ENCODE measurements at regions not wholly inside any gene's neighbourhood (a gene's known extent, or its start where the extent isn't known, plus 50 kb on each side); places are given as distances from the start of the nearest gene placed in this dataset.
"Not testable (repeated sequence)": the region's sequence is repeated elsewhere in the genome, so short reads cannot be mapped to it uniquely, and the experiment has no call there.

DNA sequence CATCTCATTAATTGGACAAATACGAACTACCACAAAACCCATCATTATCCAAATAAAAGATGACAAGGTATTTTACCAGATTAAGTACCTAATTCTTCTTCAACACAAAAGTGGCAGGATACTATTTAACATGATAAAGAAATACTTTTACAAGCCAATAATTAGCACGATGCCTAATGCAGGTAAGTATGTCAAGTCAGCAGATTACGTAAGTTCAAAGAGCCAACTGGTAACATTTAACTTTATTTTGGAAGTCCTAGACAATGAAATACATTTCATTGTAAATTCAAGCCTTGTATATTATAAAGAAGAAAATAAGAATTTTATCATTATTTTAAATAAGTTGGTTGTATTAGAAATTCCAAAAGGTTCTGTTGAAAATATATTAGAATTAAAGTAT, 535.3 kb upstream of the SOX9 start:
- no peak for DNase-seq

DNA sequence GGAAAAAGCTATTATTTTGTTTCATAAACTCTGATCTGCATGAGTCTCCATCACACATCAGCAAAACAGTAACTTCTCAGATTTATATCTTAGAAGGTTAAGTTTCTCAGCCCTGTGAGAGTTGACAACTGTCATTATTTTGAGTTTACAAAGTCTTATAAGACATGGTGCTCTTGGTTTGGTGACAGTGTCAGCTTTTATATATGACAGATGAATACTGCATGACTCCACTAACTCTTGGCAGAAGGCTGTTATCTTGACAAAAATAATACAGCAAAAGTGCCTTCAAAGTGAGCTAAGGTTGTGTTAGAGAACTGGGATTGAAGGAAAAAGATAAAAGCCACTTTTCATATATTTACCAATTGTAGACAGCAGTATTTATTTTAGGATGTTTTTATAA, 528.4 kb upstream of the SOX9 start:
- DNase-seq: no peak

DNA sequence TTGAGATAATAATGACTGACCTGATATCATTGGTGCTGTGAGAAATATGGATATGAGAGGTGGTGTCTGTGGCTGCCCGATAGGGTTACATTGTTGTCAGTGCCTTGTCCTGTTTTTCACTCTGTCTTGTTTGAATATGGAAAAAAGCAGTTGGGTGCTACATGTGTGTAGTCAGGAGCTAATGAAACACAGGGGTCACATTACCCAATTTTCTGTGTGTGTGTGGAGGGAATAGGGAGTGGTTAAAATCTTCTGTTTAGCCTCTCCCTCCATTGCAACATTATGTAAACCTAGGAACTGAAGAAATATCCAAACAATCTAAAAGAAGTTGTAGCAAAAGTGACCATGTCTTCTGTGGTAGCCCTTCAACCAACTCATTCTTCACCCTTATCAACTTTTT, 527.7 kb upstream of the SOX9 start:
- no peak for DNase-seq

GRCh38 chr17:71599583-71599982, 521.2 kb upstream of the SOX9 start:
- DNase-seq: not testable (repeated sequence)

DNA sequence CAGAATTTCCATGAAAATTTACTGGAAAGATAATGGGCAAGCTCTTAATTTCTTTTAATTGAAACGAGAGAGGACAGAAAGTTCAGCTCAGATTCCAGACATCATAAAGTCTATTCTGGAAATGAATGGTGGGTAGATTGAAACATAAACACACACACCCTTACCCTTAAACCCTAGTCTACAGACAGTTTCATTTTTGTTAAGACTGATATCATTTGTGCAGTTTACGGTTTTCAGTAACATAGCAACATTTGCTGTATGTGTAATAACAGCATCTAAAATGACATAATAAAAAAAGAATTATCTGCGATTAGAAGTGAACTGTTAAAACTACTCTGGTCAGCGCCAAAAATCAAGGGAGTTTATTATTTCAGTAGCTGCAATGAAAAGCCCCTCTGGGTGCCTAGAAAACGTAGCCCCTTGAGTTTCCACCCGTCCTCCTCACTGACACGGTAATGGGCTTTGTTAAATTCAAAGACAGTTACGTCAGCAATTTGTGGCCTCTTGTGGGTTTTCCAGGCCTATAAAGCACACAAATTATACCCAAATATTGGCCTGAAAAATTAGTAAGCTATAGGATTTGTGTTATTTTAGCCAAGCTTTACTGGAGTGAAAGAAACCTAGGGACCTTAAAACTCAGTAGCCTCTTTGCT, 520.6 kb upstream of the SOX9 start:
- no peak for DNase-seq

DNA sequence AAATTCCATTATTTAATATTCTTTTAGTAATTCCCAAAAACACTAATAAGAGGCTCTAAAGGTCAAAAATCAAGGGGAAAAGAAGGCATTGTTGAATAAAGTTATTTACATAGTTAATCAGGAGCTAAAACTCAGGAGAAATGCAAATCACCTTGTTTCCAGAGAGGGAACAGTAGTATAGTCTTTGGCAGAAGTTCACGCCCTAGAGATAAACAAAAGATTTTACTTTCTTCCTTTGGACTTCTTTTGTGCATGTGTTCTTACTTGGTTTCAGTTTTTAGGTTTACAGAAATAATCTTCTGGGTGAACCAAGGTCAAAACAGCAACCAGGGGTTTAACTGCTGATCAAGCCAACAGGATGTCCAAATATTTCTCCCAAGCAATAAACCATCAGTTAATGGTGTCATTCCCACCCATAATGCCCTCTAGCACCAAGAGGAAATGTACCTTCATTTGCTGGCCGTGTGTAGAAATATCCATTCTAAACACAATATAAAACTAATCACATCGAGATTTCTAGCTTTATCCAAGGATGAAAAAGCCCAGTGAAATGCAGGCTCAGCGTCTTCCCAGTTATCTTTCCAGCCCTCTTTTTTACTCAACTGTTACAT, 518.8 kb upstream of the SOX9 start:
- DNase-seq: no peak

- no peak for DNase-seq
These were observed 506.8 kb upstream of the SOX9 start for GRCh38 chr17:71613996-71614395.

- DNase-seq: no peak
These were observed 505.0 kb upstream of the SOX9 start for GRCh38 chr17:71615820-71616219.

DNA sequence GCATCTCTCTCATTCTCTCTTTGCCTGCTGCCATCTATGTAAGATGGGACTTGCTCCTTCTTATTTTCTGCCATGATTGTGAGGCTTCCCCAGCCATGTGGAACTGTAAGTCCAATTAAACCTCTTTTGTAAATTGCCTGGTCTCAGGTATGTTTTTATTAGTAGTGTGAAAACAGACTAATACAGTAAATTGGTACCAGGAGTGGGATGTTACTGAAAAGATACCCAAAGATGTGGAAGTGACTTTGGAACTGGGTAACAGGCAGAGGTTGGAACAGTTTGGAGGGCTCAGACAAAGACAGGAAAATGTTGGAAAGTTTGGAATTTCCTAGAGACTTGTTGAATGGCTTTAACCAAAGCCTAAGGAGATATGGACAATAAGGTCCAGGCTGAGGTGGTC, 503.1 kb upstream of the SOX9 start:
- not testable (repeated sequence) for DNase-seq

- DNase-seq: no peak
These were observed 495.5 kb upstream of the SOX9 start for GRCh38 chr17:71625330-71625729.

DNA sequence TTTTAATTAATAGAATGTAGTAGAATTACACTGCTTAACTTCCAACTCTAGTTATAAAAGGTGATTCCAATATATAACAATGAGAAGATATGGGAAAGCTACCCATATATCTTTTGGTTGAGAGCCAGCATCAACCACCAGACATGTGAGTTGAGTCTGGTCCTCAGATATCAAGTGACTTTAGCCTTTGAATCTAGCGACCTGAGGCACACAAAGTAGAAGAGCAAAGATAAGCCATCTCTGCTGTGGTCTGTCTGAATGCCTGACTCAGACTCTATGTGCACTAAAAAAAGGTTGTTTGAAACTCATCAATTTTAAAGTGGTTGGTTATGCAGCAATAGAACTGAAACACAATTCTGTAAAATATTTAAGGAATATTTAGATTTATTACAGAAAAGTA, 492.5 kb upstream of the SOX9 start:
- DNase-seq: no peak

DNA sequence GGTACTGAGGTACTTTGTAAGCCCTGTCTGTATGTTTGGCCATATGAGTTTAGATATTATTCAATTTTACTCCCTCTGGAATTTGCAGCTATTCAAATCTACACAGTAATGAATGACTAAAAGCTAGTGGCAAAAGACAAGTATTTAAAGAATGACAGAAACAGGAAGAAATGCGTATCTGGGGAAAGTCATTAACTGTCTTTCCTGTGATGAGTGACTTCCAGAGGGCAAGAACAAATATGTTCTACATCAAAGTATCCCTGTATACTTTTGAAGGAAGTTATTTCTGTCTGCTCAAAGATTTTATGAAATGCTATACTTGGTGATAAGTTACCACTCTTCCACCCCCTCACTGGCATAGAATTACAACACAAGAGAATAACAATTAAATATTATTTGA, 489.3 kb upstream of the SOX9 start:
- peak; percentile 80 for DNase-seq

GRCh38 chr17:71632328-71632727, 488.5 kb upstream of the SOX9 start:
- peak; percentile 75 for DNase-seq

DNA sequence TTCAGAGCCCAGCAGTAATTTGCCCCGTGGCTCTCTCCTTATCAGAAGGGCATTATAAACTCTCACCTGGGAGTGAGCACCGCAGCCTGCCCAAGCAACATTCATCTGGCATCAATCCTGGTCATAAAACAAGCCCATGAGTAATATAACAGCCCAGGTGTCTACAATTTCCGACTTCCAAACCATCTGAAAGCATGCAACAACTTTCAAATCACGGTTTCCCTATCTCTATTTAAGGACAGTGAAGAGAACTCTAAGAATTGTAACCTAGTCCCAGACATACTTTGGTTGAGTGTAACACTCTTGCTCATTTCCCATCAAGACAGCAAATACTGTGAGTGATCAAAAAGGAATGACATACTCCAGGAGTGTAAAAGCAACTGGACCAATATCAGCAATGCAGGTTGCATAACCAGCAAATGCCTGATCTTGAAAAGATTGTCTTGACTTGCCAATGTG, 487.4 kb upstream of the SOX9 start:
- DNase-seq: peak; percentile 90

- DNase-seq: no peak
These were observed 486.4 kb upstream of the SOX9 start for GRCh38 chr17:71634376-71634775.

DNA sequence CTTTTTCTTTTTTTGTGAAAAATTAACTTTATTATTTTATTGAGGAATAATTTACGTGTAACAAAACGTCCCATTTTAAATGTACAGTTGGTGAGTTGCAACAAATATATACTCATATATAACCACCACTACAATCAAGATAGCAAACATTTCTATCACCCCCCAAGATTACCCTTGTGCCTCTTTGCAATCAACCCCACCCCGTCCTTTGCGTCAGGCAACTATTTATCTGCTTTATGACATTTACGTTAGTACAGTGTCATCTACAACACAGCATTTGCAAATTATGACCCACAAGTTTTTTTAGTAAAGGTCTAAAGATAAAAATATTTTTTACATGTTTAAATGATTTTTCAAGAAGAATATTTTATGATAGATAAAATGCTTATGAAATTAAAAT, 485.6 kb upstream of the SOX9 start:
- no peak for DNase-seq

DNA sequence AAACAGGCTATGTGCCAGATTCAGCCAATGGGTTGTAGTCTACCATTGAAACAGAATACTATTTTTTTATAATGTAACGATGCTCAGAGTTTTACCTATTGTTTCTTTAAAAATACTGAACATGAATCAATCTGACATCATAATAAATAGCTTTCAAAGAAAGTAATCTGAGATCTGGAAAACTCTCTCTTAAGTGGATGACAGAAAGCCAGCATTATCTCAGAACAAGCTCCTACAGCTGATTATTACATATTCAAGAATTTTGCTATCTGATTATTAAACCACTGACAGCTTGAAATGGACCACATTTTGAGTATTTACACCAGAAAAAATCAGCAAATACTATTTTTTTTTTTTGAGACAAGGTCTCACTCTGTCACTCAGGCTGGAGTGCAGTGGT, 484.2 kb upstream of the SOX9 start:
- no peak for DNase-seq

GRCh38 chr17:71638668-71639067, 482.2 kb upstream of the SOX9 start:
- DNase-seq: no peak

DNA sequence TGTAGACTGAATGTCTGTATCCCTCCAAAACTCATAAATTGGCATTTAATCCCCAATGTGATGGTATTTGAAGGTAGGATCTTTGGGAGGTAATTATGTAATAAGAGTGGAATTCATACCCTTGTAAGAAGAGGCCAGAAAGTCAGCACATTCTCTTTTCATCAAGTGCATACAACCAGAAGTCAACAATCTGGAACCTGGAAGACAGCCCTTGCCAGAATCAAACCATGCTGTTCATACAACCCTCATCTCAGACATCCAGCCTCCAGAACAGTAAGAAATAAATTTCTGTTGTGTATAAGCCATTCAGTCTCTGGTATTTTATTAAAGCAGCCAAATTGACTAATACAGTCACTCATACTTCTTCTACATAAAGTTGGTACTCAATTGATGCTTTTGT, 481.0 kb upstream of the SOX9 start:
- DNase-seq: no peak

- not testable (repeated sequence) for DNase-seq
These were observed 473.9 kb upstream of the SOX9 start for GRCh38 chr17:71646890-71647289.

- not testable (repeated sequence) for DNase-seq
These were observed 472.5 kb upstream of the SOX9 start for GRCh38 chr17:71648342-71648741.

DNA sequence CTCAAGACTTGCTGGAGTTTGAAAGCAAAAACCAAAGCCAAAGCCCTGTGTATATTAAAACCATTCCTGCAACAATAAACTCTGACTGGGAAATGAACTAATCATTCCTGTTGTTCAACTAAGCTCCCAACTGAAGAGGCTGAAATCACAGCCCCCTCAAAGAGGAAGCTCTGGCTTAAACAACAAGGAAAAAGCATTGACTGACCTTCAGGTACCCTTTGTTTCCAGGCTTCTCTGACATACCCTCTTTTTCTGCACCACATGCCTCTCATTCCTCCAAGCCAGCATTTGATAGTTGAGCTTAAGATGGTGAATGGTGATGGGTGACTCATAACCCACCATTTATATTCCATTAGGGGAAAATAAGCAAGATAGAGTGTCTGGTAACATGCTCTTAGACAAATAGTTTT, 470.9 kb upstream of the SOX9 start:
- DNase-seq: peak; percentile 13

DNA sequence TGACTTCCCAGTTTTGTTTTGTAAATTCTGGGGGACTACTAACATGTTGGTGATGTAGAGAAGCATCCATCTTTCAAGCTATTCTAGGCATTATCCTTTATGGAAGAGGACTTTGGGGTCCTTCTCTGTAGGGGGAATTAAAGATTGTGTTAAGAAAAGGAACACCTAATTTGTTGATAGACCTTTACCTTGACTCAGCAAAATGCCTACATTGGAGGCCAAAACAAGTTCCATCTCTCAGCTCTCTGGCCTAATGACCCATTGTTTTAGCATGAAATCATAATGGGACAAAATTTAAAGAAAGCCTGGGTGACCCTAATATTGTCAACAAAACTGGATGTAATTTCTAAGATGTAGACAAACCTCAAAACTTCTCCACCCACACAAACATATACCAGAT, 465.3 kb upstream of the SOX9 start:
- no peak for DNase-seq

- no peak for DNase-seq
These were observed 463.6 kb upstream of the SOX9 start for GRCh38 chr17:71656964-71657858.

All from fibroblast of skin of back (primary cell).